ENCODE measurements at regions not wholly inside any gene's neighbourhood (a gene's known extent, or its start where the extent isn't known, plus 50 kb on each side); places are given as distances from the start of the nearest gene placed in this dataset.

DNA sequence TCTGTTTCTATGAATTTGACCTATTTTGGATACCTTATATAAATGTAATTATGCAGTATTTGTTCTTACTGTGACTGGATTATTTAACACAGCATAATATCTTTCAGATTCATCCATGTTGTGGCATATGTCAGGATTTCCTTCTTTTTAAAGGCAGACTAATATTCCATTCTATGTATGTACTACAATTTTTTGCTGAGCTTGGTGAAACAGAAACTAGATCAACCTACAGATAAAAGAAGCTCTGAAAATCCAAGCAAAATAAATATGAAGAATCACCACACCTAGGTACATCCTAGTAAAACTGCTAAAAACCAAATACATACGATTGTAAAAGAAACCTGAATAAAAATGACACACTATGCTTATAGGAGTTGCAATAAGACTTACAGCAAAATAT, 300.5 kb downstream of the HTR7 start:
- no peak for DNase-seq

DNA sequence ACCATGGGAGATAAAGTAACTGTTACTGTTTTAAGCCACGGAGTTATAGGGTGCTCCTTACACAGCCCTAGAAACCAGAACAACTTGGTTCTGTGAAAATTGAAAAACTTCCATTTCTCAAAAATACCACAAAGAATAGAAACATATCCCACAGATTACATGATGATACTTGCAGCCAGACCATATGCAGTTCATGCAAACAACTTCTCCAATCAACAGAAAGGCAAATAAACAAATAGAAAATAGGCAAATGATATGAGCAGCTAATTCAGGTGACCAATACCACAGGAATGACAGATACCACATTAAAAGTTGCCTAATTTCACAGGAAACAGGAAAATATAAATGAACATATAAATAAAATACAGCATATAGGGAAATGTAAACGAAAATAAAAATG, 297.5 kb downstream of the HTR7 start:
- no peak for DNase-seq

DNA sequence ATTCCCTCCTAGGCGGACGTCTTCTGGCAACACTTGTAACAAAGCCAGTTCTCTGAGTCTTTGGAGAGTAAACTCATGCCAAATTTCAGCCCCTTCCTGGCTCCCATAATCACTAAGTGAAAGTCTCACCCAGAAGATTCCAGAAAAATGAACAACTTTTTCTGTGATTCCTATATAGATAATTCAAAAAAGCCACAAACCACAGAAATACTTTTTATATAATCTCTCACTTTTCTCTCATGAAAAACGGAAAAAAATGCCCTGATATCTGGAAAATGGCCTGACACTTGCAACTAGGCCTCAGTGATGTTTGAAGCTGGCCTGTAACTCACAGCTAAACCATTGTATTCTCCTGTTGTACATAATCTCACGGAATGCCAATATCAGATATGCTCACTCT, 296.2 kb downstream of the HTR7 start:
- DNase-seq: no peak

DNA sequence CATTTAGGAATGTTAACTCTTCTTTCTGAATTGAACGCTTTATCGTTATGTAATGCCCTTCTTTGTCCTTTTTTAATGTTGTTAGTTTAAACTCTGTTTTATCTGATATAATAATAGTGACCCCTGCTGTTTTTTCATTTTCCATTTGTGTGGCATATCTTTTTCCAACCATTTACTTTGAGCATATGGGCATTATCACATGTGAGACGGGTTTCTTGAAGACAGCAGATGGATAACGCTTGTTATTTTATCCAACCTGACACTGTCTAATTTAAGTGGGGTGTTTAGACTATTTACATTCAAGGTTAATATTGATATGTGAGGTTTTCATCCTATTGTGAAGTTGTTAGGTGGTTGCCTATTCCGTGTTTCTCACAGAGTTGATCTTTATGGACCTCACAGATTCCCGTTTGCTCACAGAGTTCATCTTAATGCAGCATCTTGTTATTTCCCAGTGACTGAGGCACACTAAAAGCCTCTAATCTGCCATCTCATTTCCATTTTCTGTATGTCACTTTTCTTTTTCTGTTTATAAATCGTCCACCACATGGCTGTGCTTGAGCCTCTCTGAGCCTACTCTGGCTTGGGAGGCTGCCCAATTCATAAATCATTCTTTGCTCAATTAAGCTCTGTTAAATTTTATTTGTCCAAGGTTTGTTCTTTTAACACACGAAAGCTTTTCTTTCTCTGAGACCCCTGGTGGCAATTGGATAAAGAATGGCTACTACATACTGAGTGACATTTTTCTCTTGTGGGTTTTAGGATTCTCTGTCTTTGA, 286.2 kb downstream of the HTR7 start:
- DNase-seq: no peak

DNA sequence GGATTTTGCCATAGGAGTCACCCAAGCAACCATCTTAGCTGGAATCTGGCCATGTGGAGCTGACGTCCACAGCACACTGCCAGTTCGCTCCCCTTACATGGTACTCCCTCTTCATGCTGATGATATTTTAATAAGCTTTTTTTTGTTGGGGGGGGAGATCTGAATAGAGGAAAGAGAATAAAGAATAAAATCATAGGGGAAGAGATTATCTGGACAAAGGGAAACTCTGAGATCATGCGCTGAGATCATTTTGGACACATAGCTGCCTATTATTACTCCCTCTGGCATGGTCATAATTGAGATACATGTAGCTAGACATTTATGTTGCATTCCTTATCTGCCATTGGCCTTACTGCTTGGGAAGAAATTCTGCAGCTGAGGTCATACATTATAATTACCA, 282.7 kb downstream of the HTR7 start:
- DNase-seq: no peak

DNA sequence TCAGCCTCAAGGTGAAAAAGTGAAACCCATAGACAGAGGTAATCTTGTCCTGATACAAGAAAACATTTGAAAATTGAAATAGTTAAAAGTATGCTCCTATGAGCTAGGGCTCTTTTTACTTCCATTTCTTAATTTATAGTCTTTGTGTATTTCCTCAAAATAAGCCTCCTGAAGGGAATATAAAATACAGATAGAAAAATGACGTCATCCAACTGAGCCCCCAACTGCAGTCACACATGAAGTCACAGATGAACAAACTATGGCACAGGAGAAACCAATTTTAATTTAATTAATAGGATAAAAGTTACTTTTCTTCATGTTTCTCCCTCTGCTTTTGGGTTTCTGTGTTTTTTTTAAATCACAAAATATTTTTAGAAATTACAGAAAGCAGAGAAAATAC, 280.3 kb downstream of the HTR7 start:
- DNase-seq: no peak

DNA sequence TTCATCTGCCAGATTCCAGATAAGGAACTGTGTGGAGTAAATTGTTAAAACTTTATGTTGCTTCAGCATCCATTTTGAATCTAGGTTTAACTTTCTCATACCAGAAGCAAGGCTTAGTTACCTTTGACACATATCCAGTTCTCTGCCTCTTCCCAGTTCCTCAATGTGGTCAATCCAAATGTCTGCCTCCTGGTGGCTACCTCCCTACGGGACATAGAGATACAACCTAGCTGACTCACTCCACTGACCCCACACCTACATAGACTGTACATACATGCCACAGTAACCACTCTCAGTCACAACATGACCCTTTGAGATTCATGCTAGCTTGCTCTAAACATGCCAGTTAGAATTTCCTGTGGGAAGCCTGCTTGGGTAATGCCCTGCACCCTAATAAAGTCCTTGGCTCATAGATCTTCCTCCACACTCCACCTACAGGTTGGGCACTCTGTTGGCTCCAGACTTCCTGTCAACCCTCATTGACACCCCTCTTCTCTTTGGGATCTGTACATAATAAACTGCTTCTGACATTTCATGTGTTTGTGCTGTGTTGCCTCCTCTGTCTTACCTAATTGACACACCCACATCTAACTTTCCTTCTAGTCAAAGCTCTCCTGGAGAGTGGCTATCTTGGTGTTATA, 278.1 kb downstream of the HTR7 start:
- no peak for DNase-seq

DNA sequence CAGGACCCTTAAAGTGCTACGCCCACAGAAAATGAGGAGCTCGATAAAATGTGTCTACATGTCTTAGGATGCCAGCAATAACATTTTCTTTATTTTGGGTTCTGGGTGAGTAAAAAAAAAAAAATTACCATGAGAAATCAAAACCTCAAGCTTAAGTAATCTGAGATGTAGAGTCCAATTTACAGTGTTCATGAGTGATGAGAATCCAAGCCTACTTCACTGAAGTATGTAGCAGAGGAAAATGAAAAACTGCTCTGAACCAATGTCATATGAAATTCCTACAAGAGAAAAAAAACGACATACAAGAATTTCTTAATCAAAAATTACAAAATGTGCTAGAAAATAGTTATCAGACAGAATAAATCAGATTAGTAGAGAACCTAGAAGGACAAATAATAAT, 274.4 kb downstream of the HTR7 start:
- no peak for DNase-seq

DNA sequence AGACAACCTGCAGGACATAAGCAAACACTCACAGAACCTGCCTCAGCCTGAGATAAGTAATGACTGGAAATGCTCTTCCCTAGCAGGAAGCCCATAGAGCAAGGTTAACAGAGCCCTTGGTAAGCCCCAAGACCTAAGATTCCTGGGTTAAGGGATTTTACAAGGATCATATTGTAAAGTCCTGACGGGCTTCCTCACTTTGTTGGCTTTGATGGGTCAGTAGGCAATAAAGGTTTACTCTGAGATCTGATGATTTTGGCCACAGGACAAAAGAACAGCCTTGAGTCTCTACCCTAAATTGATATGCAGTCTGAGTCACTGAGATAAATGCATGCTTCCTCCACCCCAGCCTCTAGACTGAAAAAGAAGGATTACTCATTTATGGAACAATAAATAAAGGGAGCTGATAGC, 270.8 kb downstream of the HTR7 start:
- DNase-seq: no peak

DNA sequence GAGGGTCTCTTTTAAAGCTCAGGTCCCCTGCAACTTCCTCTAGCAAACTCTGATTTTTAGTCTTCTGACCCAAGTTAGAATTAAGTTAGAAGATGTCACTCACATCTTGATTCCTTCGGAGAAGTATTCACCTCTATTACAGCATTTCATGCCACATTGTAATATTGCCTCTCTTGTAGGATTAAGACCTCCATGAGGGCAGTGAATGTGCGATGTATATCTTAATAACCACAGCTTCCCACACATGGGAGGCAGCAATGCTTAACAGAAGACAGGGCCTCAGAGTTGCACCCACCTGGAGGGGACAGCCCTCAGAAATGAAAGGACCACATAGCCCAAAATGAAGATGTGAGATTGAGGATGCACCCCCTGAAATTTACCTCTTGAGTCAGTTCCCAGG, 270.3 kb downstream of the HTR7 start:
- DNase-seq: no peak

DNA sequence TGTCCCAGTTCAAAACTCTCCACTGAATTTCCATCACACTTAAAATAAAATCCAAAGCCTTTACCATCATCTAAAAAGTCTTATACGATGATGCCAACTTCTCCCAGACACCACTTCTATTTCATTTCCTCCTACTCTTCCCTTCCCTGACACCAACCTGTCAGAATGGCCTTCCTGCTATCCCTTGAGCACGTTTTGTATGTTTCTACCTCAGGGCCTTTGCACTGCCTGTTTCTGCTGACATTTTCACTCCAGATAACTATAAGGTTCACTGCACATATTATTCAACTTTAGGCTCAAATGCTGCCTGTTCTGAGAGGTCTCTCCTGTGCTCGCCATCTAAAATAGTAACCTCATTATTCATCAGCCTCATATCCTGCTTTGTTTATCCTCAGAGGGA, 269.6 kb downstream of the HTR7 start:
- DNase-seq: no peak

DNA sequence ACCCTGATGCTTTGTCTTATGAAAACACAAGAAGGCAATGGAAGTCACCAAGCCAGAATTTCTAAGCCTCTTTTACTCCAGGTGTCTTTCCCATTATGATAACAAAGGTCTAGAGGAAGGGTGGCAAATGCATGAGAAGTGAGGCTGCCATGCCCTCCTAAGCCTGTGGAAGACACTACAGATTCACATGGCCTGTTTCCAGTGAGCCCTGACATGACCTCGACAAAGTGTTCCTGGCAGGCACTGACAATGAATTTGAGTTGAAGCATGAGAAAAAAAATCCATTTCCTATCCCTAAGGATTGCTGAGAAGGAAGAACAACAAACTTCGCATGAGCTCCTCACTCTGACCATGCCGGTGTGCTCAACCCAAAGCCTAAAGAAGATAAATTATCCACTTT, 268.0 kb downstream of the HTR7 start:
- DNase-seq: no peak

DNA sequence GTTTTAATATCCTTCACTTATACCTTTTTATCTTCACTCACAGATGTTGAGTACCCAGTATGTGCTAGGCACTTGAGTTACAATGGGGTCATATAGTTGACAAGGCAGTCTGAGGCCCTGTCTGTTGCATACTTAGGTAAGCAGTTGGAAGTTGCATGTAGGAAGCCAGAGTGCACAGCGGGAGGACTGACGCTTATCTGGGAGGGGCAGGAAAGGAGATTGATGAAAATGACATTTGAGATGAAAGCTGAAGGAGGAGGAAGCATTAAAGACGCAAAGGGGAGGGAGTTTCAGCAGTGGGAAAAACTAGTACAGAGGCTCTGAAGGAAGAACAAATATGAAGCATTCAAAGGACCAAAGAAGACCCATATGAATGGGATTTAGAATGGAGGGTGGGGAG, 266.2 kb downstream of the HTR7 start:
- no peak for DNase-seq

DNA sequence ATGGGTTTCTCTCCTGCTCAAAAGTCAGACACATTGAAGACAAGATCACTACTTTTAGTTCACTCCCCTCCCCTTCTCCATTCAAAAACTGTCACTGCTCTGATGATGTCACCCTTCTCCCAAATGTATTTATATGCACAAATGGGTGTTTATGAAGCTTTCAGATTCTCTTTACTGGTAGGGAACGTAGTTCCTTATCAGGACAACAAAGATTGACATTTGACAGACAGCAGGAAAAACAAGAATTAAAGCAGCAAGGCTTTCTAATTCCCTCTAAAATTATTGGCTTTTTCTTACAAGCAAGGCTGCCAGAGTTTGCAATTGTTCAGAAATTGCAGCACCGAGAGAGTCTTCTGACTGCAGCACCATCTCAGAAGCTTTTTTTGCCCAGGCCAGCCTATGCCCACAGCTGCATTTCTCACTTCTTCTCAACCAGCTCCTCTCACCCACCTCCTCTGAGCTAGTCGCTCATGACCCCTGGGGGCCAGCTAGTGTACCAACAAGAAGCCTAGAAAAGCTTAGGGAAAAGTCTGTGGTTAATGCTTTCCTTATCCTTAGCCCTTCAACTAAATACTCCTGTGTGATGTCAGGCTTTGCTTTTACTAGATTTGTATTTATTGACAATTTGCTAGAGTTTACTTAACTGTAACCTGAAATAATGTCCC, 265.1 kb downstream of the HTR7 start:
- no peak for DNase-seq

DNA sequence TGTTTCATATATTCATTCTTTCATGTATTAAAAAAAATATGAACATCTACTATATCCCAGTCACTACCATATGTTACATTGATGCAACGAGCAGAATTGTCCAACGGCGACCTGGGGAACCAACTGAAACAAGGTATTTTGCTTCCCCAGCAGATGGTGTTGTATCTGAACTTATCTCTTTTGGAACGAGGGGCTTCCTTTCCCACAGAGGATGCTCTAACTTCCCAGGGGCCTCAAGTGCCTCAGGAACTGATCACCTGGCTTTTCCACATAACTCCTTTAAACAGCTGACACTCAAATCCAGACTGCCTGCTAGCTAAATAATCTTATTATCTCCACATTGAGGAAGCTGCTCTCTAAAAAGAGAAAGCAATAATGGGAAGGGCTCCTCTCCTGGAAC, 259.3 kb downstream of the HTR7 start:
- DNase-seq: no peak

DNA sequence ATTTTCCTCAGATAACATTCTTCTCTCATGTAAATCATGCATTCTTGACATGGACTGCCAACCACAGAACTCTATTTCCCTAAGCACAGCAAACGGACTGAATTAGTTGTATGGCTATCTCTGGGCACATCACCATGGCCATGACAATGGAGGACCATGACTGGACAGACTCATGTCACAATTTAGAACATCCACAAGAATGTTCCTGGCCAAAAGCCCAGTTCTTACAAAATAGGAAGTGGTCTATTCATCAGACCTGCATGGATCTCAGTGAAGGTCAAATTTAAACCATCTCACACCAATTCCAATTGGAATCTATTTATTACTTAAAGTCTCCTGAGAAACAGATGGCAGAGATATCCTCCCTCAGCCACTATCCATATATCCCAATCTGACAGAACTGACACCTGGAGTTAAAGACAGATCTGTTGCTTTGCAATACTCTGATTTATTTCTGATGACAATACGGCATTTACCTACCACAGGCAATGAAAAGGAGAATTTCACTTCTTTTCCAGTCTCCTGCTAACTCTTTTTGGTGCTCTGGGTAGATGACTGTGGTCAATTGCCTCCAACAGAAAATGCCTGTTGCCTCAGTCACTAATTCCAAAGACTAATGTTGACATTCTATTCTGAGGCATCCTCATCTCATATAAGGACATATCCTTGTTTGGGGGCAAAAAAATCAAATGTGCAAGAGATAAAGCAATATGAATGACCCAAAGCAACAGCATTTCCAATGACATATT, 254.8 kb downstream of the HTR7 start:
- no peak for DNase-seq

DNA sequence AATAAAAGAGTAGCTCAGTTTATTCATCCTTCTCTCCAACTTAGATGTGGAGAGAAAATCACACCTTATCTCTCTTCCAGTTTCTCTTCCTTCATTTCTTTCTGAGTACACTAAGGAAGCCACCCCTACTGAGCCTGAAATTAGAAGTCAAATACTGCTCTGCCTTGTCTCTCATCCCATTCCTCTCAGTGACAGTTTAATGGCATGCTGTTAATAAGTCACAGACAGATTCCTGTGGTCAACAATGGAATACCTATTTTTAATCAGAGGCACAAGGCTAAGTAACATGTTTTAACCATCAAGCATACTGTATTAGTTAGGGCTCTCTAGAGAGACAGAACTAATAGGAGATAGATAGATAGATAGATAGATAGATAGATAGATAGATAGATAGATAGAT, 253.2 kb downstream of the HTR7 start:
- no peak for DNase-seq

DNA sequence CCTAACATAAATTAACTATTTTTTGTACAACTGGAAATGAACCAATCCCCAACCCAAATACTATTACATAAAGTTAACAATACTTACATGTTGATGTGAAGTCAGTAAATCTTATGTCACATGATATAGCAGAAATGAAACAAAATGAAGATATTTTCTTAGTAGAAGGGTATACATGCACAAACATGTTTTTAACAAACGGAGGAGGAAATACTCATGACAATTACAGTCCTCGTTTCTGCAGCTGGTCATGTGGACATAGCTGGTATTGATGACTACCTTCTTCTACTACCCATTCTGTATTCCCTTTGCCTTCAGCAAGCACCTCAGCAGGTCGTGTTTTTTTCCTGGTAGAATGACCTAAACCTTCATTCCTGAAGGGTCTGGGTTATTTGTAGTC, 252.3 kb downstream of the HTR7 start:
- no peak for DNase-seq

DNA sequence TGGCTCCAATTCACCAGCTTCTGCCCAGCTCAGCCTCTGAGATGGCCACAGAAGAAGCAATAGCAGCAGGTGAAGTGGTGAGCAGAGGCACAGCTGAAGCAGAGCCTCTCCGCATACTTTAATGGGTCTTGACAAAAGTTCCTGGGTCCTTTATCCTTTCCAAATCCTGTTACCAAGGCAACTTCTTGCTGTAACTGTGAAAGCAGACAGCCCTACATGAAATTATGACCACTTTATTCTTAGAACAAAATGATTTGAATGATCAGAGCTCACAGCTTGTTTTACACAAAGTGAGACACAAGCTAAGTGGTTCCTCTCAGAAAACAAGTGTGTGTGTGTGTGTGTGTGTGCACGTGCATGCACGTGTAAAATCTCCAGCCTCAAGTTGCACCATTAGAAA, 245.6 kb downstream of the HTR7 start:
- DNase-seq: no peak

DNA sequence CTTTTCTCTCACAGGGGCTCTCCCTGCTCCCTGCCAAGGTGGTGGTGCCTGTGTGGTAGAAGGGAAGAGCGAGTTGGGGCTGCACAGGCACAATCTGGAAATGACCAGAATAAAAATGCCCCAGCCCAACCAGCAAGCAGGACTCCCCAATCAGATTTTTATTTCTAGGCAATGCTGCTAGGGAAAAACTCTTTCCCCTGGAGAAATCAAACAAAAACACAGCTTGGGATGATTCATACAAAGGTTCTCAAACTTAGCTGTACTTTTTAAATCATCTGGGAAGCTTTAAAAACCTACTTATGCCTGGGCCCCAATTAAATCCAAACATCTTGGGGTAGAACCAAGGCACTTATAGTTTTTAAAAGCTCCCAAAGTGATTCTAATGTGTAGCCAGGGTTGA, 243.2 kb downstream of the HTR7 start:
- DNase-seq: no peak

DNA sequence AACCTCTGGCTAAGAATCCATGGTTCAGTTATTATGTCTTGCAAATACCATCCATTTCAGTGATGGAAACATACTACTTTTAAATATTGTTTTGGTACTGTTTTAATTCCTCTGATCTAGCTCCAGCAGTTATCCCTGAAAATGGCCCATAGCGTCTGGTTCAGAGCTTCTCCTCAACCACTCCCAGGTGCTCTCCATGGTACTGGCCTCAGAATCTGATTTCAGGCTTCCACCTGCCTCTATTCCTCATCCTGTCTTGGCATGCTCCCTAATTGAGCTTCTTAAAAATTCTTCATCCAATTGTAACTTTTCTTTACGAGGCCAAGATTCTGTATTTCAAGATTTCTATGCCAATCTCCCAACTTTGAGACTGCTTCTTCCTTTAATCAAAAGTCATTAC, 236.3 kb downstream of the HTR7 start:
- DNase-seq: no peak

DNA sequence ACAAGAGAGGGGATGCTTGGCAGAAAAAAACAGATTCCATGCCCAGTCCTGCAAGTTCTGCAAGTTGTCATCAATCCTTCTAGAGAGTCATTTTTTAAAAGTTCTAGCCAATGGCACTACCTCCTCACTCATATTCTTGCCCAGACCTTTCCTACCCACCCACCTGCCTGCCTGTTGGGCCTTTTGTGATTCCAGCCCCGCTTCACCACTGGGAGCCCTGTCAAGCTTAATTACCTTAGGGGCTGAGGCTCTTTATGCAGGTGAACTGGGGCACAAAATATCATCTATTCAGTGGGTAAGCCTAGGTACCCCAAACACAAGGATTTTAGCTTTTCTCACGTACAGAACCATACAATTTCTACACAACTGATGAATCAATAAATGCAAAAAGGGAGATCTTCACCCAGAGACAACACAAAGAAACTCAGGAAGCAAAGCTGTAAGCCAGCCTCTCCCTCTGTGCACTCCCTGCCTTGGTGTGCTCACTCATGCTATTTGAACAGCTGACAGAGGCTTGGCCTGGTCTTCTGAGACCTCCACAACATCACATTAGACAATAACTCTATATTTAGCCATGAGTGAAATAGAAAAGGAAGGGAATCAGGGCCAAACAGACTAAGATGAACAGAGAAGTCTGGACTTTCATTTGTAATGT, 222.6 kb downstream of the HTR7 start:
- no peak for DNase-seq

DNA sequence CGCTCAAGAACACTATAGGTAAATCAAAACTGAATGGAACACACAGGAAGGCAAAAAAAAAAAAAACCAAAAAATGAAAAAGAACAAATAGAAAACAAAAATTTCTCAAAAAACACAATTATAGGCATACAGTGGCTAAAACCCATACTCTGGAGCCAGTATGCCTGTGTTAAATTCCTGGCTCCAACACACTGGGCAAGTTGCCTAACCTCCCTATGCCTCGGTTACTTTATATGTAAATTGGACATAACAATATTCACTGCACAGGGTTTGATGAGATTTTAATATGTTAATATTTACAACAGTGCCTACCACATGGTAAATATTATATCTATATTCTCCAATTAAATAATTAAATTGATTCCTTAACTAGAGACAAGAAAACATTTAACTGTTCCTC, 217.1 kb downstream of the HTR7 start:
- no peak for DNase-seq
